22Rv1 (cell line): ENCODE measurements at regions not wholly inside any gene's neighbourhood (a gene's known extent, or its start where the extent isn't known, plus 50 kb on each side); places are given as distances from the start of the nearest gene placed in this dataset.

ENCODE experiments used
- ZFX ChIP-seq: fragments of 450-650 bp; IDR thresholded peaks from 2 replicates; pipeline ENCODE4 v1.6.1; 2017; ENCODE audit warnings: antibody characterized with exemption, borderline replicate concordance
- TF ChIP-seq, protein P1 (sequence below): fragments of 450-650 bp; IDR thresholded peaks from 2 replicates; pipeline ENCODE4 v1.5.1; 2017; ENCODE audit warnings: mild to moderate bottlenecking

DNA sequence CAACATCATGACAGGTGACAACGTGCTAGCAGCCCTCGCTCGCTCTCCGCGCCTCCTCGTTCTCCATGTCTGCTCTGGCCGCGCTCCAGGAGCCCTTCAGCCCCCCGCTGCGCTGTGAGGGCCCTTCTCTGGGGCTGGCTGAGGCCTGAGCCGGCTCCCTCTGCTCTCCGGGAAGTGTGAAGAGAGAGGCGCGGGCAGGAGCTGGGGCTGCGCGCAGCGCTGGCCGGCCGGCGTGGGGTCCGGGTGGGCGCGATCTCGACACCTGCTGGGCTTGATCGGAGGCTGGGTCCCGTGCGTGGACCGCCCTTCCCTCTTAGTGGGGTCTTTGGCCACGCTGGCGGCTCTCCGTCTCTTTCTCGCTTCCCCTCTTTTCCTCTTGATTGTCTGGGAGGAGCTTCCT lies 195.5 kb downstream of the ANKRD30BL start:
- TF ChIP-seq, protein P1, sequence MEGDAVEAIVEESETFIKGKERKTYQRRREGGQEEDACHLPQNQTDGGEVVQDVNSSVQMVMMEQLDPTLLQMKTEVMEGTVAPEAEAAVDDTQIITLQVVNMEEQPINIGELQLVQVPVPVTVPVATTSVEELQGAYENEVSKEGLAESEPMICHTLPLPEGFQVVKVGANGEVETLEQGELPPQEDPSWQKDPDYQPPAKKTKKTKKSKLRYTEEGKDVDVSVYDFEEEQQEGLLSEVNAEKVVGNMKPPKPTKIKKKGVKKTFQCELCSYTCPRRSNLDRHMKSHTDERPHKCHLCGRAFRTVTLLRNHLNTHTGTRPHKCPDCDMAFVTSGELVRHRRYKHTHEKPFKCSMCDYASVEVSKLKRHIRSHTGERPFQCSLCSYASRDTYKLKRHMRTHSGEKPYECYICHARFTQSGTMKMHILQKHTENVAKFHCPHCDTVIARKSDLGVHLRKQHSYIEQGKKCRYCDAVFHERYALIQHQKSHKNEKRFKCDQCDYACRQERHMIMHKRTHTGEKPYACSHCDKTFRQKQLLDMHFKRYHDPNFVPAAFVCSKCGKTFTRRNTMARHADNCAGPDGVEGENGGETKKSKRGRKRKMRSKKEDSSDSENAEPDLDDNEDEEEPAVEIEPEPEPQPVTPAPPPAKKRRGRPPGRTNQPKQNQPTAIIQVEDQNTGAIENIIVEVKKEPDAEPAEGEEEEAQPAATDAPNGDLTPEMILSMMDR, result no peak
- TF ChIP-seq ZFX, result no peak
